IPS-NIHi11 (cell line): ENCODE measurements at regions not wholly inside any gene's neighbourhood (a gene's known extent, or its start where the extent isn't known, plus 50 kb on each side); places are given as distances from the start of the nearest gene placed in this dataset.

ENCODE experiments used
- DNase-seq: peaks from one replicate; pipeline ENCODE4 v3.0.0; 2012; ENCODE audit warnings: mixed read lengths, low spot score

GRCh38 chr2:205937211-205937610 lies 148.8 kb downstream of the INO80D start:
- no peak for DNase-seq

- no peak for DNase-seq
Observed at GRCh38 chr2:205936446-205936845, 149.5 kb downstream of the INO80D start.

DNA sequence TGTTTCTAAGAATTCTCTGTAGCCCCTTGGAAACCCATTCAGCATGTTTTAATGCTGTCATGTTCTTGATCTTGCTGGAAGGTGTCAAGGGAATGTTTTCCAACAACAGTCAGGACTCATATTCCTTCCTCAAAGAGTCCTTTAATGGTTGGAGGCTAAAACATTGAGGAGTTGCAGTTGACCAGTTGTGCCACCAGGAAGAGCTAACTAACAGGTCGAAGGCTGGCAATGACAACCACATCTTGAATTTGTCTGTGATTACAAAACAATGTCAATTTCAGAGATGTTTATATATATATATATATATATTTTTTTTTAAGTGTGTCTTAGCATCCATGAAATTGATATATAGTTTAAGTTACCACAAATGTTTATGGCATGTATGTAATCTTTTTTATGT lies 151.5 kb downstream of the INO80D start:
- DNase-seq = peak; percentile 52

GRCh38 chr2:205932861-205933260 lies 153.1 kb downstream of the INO80D start:
- DNase-seq = no peak

- no peak for DNase-seq
Observed at GRCh38 chr2:205931388-205931787, 154.6 kb downstream of the INO80D start.

- DNase-seq = no peak
Observed at GRCh38 chr2:205930209-205930608, 155.8 kb downstream of the INO80D start.

DNA sequence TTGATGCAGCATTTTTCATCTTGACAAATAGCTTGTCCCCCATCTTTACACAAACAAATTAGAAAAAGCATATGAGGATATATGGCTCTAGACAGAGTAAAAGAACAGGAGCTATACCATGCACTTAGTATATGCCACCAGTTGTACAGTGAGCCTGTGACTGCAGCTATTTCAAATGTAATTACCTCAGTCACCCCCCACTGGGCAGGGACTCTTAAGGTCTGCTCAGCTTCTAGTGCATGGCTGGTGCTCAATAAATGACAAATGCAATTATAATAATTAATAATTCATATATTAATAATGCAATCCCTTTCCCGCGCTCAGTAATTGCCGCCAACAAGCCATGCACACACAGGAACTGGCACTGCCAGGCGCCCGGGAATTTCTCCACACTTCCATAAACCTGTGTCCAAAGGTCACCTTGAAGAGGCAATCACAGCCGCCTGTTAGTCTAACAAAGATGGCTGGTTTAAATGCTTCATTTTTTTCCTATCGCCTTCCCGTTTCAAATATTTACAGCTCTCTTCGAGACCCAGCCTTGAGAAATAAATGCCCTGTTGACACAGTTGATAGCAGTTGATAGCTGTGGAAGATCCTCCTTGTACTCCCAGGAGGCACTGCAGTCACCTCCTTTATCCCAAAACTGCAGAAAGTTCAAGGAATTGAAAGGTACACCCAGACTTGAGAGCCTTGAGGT lies 156.6 kb downstream of the INO80D start:
- no peak for DNase-seq

- peak; percentile 92 for DNase-seq
Observed at GRCh38 chr2:205925373-205926337, 160.3 kb downstream of the INO80D start.

DNA sequence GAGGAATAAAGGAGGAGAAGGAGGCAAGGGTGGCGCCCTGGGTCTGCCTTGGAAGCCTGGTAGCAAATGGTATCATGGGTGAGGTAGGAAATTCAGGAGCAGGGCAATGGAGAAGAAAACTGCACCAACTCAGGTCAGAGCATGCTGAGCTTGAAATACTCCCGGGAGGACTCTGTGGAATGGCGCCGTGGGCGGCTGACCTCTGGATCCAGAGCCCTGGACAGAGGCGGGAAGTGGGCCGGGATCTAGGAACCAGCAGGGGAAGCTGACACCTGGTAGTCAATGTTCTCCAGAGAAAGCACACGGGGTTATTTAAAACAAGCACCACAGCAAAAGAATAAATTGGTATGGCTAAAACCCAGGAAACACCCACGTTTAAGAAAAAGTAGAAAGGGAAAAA lies 161.3 kb downstream of the INO80D start:
- no peak for DNase-seq

GRCh38 chr2:205915130-205915524 lies 170.8 kb downstream of the INO80D start:
- DNase-seq = no peak

- DNase-seq = no peak
Observed at GRCh38 chr2:205914213-205915129, 171.5 kb downstream of the INO80D start.

DNA sequence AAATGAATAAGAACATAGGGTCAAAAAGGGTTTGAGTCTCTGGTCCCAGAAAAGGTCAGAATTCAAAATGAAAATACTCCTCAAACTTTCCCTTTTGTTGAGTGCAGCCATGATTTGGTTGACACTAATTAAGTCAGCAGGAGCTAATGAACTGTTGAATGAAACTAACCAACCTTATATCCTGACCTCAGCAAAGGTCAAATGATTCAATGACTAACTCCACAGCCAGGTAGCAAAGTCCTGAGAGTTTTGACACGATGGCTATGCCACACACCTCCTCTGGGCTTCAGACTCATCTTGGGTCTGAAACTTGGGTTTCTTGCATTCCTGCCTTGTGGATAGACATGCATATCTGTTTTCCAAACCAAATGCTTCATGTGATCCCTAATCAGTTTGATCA lies 172.3 kb downstream of the INO80D start:
- no peak for DNase-seq

DNA sequence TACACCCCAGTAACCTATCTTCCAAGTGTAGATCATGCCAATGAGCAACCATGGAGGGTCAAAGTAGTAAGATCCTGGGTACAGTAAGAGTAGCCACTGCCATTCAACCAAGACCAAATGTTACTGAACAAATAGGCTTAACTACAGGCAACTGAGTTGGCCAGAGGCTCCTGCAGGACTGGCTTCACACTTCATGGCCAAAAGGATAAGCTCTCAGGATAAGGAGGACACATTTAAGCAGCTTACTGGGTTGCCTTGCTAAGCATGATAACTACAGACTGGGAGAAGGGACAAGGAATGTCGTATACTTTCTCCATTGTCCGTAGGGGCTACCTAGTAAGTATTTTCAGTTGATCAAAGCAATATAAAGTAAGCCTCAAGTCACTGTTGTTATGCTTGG lies 174.7 kb downstream of the INO80D start:
- no peak for DNase-seq

GRCh38 chr2:205909184-205909572 lies 176.8 kb downstream of the INO80D start:
- DNase-seq = no peak

- DNase-seq = no peak
Observed at GRCh38 chr2:205908212-205909183, 177.5 kb downstream of the INO80D start.

GRCh38 chr2:205906419-205906818 lies 179.6 kb downstream of the INO80D start:
- no peak for DNase-seq

DNA sequence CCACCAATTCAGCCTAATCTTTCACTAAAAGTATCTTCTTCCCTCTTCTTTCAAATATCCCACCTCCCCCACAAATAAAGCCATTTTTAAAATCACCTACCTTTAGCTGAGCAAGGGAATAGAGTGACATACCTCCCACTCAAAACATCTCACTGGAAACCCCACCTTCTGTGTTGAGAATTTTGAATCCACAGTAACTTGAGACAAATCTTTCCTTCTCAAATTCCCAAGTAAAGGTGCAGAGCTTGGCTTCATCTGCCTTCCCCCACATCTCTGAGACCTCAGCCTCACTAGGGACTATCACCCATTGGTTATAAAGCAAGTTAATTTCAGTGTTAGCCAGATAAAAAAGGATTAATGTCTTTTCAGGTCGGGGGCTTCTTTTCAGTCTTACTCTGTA lies 180.4 kb downstream of the INO80D start:
- no peak for DNase-seq

GRCh38 chr2:205904873-205905272 lies 181.1 kb downstream of the INO80D start:
- no peak for DNase-seq

- peak; percentile 60 for DNase-seq
Observed at GRCh38 chr2:205903549-205904129, 182.3 kb downstream of the INO80D start.

- no peak for DNase-seq
Observed at GRCh38 chr2:205902900-205903237, 183.1 kb downstream of the INO80D start.
